IMR-90 (cell line): ENCODE measurements at regions not wholly inside any gene's neighbourhood (a gene's known extent, or its start where the extent isn't known, plus 50 kb on each side); places are given as distances from the start of the nearest gene placed in this dataset.

Experiments used
- ATAC-seq: fragments of 200-7000 bp; cut with Tn5 transposase; 2 replicates; pipeline ENCODE4 v1.9.1; 2020; ENCODE audit warnings: low read depth, mild to moderate bottlenecking, moderate library complexity
- BruUV-seq: library from RNA; stranded (reverse); fragments of 400-500 nt; replicated peaks from 2 replicates; lab custom pipeline; 2021; lab: Mats Ljungman, UMichigan
- CTCF ChIA-PET: fragments of 300-600 bp; formaldehyde crosslinking; extraction: SDS; loops from one replicate; lab custom pipeline; 2021; ENCODE audit warnings: antibody characterized with exemption; lab: Yijun Ruan, JAX
- POLR2A ChIA-PET: fragments of 300-600 bp; sonication (Branson Sonifier 250); formaldehyde crosslinking; loops from one replicate; lab custom pipeline; 2022; ENCODE audit warnings: antibody characterized with exemption; ENCODE audit not compliant: unreplicated experiment; lab: Charles Lee
- DNase-seq: peaks from one replicate; pipeline ENCODE4 v3.0.0; 2013
- H2AFZ ChIP-seq: replicated peaks from 2 replicates; pipeline ENCODE3; 2013; ENCODE audit warnings: low read length, mild to moderate bottlenecking; ENCODE audit not compliant: poor library complexity
- H2AK5ac ChIP-seq: 2 replicates; pipeline ENCODE4 v1.6.1; 2013; ENCODE audit warnings: low read depth, low read length, inconsistent platforms
- H2AK9ac ChIP-seq: replicated peaks from 2 replicates; pipeline ENCODE3; 2013; ENCODE audit warnings: mild to moderate bottlenecking, low read depth, low read length, moderate library complexity; ENCODE audit not compliant: poor library complexity
- H2BK120ac ChIP-seq: 2 replicates; pipeline ENCODE4 v1.6.1; 2013; ENCODE audit warnings: low read depth, low read length, inconsistent platforms
- H2BK15ac ChIP-seq: 3 replicates; pipeline ENCODE4 v1.6.1; 2013; ENCODE audit warnings: low read depth, low read length, inconsistent platforms
- H2BK20ac ChIP-seq: 2 replicates; pipeline ENCODE4 v1.6.1; 2013; ENCODE audit warnings: low read depth, mild to moderate bottlenecking, inconsistent platforms, low read length, moderate library complexity
- H2BK5ac ChIP-seq: 2 replicates; pipeline ENCODE4 v1.6.1; 2013; ENCODE audit warnings: mild to moderate bottlenecking, low read depth, low read length, inconsistent platforms; ENCODE audit not compliant: poor library complexity, severe bottlenecking
- H3K14ac ChIP-seq: replicated peaks from 2 replicates; pipeline ENCODE4 v1.6.1; 2013; ENCODE audit warnings: low read depth, low read length, inconsistent platforms
- H3K18ac ChIP-seq: 2 replicates; pipeline ENCODE4 v1.6.1; 2013; ENCODE audit warnings: low read depth, low read length, control low read depth
- H3K23ac ChIP-seq: 2 replicates; pipeline ENCODE4 v1.6.1; 2013; ENCODE audit warnings: low read depth, low read length, inconsistent platforms
- H3K27ac ChIP-seq: 2 replicates; pipeline ENCODE4 v1.5.1; 2013; ENCODE audit warnings: mild to moderate bottlenecking, control low read depth, low read length; ENCODE audit not compliant: insufficient read depth
- H3K27me3 ChIP-seq: 2 replicates; pipeline ENCODE4 v1.6.1; 2013; ENCODE audit warnings: low read length; ENCODE audit not compliant: control insufficient read depth, insufficient read depth
- H3K36me3 ChIP-seq: 2 replicates; pipeline ENCODE4 v1.6.1; 2013; ENCODE audit warnings: low read length, mixed read lengths; ENCODE audit not compliant: control insufficient read depth, insufficient read depth
- H3K4ac ChIP-seq: 2 replicates; pipeline ENCODE4 v1.6.1; 2013; ENCODE audit warnings: low read depth, low read length, inconsistent platforms
- H3K4me1 ChIP-seq: 2 replicates; pipeline ENCODE4 v1.6.1; 2013; ENCODE audit warnings: low read length, mixed read lengths; ENCODE audit not compliant: control insufficient read depth, insufficient read depth
- H3K4me2 ChIP-seq: 2 replicates; pipeline ENCODE4 v1.6.1; 2013; ENCODE audit warnings: low read depth, mild to moderate bottlenecking, control low read depth, low read length, moderate library complexity
- H3K4me3 ChIP-seq: 2 replicates; pipeline ENCODE4 v1.5.1; 2013; ENCODE audit warnings: low read depth, mild to moderate bottlenecking, control low read depth, low read length, moderate library complexity; ENCODE audit not compliant: insufficient read depth
- H3K56ac ChIP-seq: 2 replicates; pipeline ENCODE4 v1.6.1; 2013; ENCODE audit warnings: low read length, inconsistent platforms; ENCODE audit not compliant: insufficient read depth; ENCODE audit errors: extremely low read depth
- H3K79me1 ChIP-seq, 2 experiments: 2 replicates each; pipeline ENCODE4 v1.6.1; 2013; ENCODE audit warnings: low read length in 2 of 2, inconsistent platforms in 1 of 2, low read depth in 1 of 2
- H3K9ac ChIP-seq: 2 replicates; pipeline ENCODE4 v1.6.1; 2013; ENCODE audit warnings: low read depth, low read length, control low read depth
- H3K9me1 ChIP-seq: 2 replicates; pipeline ENCODE4 v1.6.1; 2013; ENCODE audit warnings: low read length, inconsistent platforms; ENCODE audit not compliant: insufficient read depth
- H3K9me3 ChIP-seq: 2 replicates; pipeline ENCODE4 v1.6.1; 2013; ENCODE audit warnings: low read length; ENCODE audit not compliant: control insufficient read depth, insufficient read depth
- H4K20me1 ChIP-seq: 2 replicates; pipeline ENCODE4 v1.6.1; 2013; ENCODE audit warnings: low read length, inconsistent platforms; ENCODE audit not compliant: insufficient read depth
- H4K5ac ChIP-seq: 2 replicates; pipeline ENCODE4 v1.6.1; 2013; ENCODE audit warnings: mild to moderate bottlenecking, low read depth, low read length, control low read depth
- H4K8ac ChIP-seq, 2 experiments: 2 replicates each; pipeline ENCODE4 v1.6.1; 2013; ENCODE audit warnings: low read depth in 2 of 2, low read length in 2 of 2, control low read depth in 1 of 2, inconsistent platforms in 1 of 2
- H4K91ac ChIP-seq: 2 replicates; pipeline ENCODE4 v1.6.1; 2013; ENCODE audit warnings: low read depth, low read length, inconsistent platforms; ENCODE audit not compliant: insufficient read depth
- CEBPB ChIP-seq: IDR thresholded peaks from 2 replicates; pipeline ENCODE4 v1.6.1; 2012; ENCODE audit warnings: low read depth, low read length, improper control_type of control experiment
- CHD1 ChIP-seq: IDR thresholded peaks from 2 replicates; pipeline ENCODE4 v1.6.1; 2012; ENCODE audit warnings: low read depth, low read length, improper control_type of control experiment
- MAZ ChIP-seq: IDR thresholded peaks from 2 replicates; pipeline ENCODE4 v1.6.1; 2012; ENCODE audit warnings: low read depth, mild to moderate bottlenecking, low read length, improper control_type of control experiment, moderate library complexity, borderline replicate concordance
- NFE2L2 ChIP-seq: fragments of 150-350 bp; IDR thresholded peaks from 2 replicates; pipeline ENCODE4 v1.6.1; 2016; ENCODE audit warnings: low read depth, mild to moderate bottlenecking, low read length
- WGBS, 2 experiments: methylation state at CpG; one replicate each; pipeline versions ENCODE4 v1.1.5 to v1.1.7; 2013; ENCODE audit warnings: missing lambda C conversion rate in 2 of 2; ENCODE audit not compliant: insufficient read length in 1 of 2; ENCODE audit errors: extremely low coverage in 2 of 2; 5-methylcytosine and 5-hydroxymethylcytosine counted together
- dilution Hi-C: fragments of 300-500 bp; cut with HindIII; formaldehyde crosslinking; loops from one replicate; pipeline ENCODE4 v1.14.3; 2018; ENCODE audit warnings: low sequenced_read_pairs; ENCODE audit not compliant: unreplicated experiment
- in situ Hi-C: fragments of 300-500 bp; cut with MboI; formaldehyde crosslinking; loops from 3 replicates; pipeline ENCODE4 v1.14.3; 2019; ENCODE audit warnings: low sequenced_read_pairs, inconsistent platforms, mixed read lengths
- intact Hi-C: fragments of 100-400 bp; cut with micrococcal nuclease; formaldehyde crosslinking; loops from 2 replicates; pipeline ENCODE4 v1.10.0; 2022
- TF ChIP-seq, protein P1 (sequence below): conservative IDR thresholded peaks from 2 replicates; pipeline ENCODE4 v1.5.1; 2012; ENCODE audit warnings: mild to moderate bottlenecking, low read depth, low read length, improper control_type of control experiment

DNA sequence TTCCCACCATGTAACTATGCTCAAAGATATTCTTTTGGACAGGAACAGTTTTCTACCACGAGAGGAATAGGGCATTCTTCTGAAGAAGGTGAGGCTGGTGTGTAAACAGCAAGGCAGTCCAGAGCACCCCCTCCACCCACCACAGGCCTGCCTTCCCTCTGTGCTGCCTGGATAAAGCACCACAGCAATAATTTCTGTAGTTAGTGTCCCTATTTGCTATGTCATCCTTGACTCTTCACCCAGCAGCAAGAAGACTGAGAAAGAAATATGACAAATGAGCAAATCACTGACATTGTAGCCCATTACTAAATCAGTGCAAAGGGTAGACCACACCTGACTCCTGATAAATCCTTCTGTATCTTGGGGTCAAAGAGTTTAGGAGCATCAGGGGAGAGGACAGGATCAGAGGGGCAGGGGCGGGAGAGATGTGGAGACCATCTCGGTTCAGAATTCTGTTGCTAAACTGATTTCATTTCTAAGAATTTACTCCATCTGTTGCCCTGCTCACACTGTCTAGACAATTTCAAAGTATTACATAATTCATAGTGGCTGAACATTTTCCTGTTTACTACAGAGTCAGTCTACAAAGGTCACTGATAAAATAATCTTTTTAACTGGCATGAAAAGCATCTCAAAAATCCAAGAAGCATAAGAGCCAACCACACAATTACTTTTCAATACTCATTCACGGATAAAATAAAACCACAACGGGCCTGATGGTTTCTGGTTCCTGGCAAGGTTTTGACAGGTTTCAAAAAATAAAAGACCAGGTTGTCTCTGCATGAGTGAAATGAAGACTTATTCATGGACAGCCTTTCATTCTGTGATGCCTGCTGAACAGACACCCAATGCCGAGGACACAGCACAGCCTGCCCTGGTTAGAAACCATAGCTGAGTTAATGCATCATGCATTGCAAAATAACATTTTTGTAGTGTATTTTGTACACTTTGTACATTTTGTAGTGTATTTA is 88.4 kb upstream of the IRS2 start:
- Histone ChIP-seq H3K36me3 (no peaks in the 10 kb centered on the region), H3K9ac (no peak overlapping the region), H4K91ac (peak overlapping the region; percentile 12; the same call in 1 of the 2 replicates), H3K4me3 (no peak overlapping the region), H2BK15ac (no peak overlapping the region), H3K23ac (no peak overlapping the region), H4K5ac (peak overlapping the region; percentile 9; the same call in 1 of the 2 replicates), H4K20me1 (no peaks in the 10 kb centered on the region), H2AK9ac (no peak overlapping the region), H2BK20ac (peak overlapping the region; percentile 27; the same call in 1 of the 2 replicates), H4K8ac (peak overlapping the region; percentile 18 to 34; a peak in 1 of 4 replicates), H3K79me1 (no peaks in the 10 kb centered on the region), H3K4me2 (peak overlapping the region; percentile 75), H3K56ac (no peak overlapping the region), H3K27me3 (no peaks in the 10 kb centered on the region), H3K4me1 (peaks cover 13% of the 10 kb centered on the region), H3K4ac (0 out of 2 replicates have a peak overlapping the region, but pooled peaks have one; percentile 15), H3K9me1 (peaks cover 7% of the 10 kb centered on the region), H2BK120ac (peak overlapping the region; percentile 4; the same call in 1 of the 2 replicates), H3K27ac (no peak overlapping the region), H3K18ac (peak overlapping the region; percentile 71; the same call in 1 of the 2 replicates), H3K9me3 (no peaks in the 10 kb centered on the region), H2AFZ (no peak overlapping the region), H3K14ac (0 out of 2 replicates have a peak overlapping the region, but pooled peaks have one; percentile 18), H2BK5ac (peak overlapping the region; percentile 33), H2AK5ac (no peak overlapping the region; the same call in 1 of the 2 replicates)
- POLR2A ChIA-PET = no interaction called here
- CTCF ChIA-PET = no interaction called here
- TF ChIP-seq, protein P1, sequence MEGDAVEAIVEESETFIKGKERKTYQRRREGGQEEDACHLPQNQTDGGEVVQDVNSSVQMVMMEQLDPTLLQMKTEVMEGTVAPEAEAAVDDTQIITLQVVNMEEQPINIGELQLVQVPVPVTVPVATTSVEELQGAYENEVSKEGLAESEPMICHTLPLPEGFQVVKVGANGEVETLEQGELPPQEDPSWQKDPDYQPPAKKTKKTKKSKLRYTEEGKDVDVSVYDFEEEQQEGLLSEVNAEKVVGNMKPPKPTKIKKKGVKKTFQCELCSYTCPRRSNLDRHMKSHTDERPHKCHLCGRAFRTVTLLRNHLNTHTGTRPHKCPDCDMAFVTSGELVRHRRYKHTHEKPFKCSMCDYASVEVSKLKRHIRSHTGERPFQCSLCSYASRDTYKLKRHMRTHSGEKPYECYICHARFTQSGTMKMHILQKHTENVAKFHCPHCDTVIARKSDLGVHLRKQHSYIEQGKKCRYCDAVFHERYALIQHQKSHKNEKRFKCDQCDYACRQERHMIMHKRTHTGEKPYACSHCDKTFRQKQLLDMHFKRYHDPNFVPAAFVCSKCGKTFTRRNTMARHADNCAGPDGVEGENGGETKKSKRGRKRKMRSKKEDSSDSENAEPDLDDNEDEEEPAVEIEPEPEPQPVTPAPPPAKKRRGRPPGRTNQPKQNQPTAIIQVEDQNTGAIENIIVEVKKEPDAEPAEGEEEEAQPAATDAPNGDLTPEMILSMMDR = no peak
- TF ChIP-seq CHD1 = no peak
- no peak for TF ChIP-seq MAZ
- peak; percentile 69; the same call in 1 of the 2 replicates for TF ChIP-seq CEBPB
- TF ChIP-seq NFE2L2 = peak; percentile 29; the same call in 1 of the 2 replicates
- intact Hi-C loops (loop anchor here (2.0 kb wide), 1 partner anchor 228 kb away; no protein-coding TSS in a partner anchor), in situ Hi-C loops (no loop called here), dilution Hi-C loops (no loop called here)
- no TSS peak for BruUV-seq
- DNase-seq = peak; percentile 48
- WGBS, 2 experiments = no CpG with 5 or more reads among the region's 6 CpGs
- peak; percentile 79 for ATAC-seq
